HG03521 (cell line): ENCODE measurements at regions not wholly inside any gene's neighbourhood (a gene's known extent, or its start where the extent isn't known, plus 50 kb on each side); places are given as distances from the start of the nearest gene placed in this dataset.

Experiments used
- ATAC-seq: cut with Tn5 transposase; IDR thresholded peaks from one replicate; pipeline ENCODE4 v1.9.1; 2021; ENCODE audit warnings: mild to moderate bottlenecking, moderate library complexity; ENCODE audit not compliant: unreplicated experiment

DNA sequence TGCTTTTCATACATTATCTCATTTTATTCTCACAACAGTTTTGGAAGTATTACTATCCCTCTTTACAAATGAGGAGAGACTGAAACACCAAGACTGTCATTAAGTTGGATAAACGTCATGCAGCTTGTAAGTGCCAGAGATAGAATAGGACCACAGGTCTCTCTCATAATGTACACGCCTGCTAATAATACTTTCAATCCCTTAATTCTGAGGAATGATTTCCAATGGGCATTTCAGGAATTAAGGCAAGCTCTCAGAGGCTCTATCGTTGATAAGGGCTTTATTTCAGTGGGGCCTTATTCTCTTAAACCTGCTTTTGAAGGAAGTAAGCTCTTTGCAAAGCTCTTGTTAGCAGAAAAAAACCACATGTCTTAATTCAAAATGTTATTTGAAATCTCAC, 229.1 kb downstream of the NFKBIZ start:
- ATAC-seq = no peak

DNA sequence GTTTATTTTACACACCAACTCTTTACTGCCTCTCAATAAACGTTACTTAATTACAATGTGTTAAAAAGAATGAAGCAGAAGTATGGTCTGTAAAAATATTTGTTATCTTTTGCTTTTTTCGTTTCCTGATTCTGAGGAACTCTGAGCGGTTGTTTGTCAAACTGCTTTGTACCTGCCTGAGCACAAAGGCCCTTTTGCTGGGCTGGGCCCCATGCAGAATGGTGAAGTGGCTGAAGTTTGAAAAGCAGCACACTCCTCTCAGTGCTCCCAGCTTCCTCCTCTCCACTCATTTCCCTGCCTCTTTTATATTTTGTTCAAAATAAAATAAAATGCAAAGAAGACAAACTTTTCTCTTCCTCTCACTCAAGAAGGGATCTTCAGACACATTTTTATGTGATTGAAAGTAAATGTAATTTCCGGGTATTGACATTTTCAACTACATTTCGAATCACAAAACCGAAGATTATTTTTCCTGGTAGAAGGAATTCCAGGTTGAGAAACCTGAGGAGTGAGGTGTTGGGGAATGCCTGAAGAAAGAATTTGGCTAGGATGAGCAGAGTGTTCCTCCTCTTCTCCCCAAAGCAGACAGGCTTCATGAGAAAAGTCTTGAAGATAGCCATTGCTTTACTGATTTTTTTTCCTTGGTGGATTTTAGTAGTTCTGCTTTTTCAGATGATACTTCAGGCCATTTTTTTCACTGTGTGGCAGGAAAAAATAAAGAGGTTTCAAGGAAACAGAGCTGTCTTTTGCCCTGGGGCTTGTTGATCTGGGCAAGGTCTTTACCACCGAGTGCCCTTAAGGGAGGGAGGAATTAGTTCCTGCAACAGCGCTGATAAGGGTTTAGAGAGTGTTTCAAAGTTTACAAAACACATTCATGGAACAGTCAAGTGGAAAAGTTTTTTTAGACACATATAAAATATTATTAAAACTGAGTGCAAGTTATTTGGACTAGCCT, 229.8 kb downstream of the NFKBIZ start:
- ATAC-seq = no peak

DNA sequence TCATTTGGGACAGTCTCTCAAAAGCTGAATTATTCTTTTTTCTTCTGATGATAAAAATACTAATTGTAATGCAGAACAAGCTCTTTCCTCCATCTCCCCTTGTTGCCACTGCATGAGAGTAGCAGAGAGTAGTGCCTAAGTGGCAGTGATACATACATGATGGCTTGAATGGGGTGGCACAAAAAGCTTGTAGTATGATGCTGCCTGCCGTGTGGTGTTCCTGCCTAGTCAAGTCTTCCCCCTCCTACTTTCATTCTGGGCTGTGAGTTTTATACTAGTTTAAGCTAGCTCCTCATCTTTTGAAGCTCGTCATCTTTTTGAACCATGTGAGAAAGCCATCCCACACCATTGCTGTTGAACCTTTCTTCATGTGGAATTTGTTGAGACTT, 230.5 kb downstream of the NFKBIZ start:
- no peak for ATAC-seq

DNA sequence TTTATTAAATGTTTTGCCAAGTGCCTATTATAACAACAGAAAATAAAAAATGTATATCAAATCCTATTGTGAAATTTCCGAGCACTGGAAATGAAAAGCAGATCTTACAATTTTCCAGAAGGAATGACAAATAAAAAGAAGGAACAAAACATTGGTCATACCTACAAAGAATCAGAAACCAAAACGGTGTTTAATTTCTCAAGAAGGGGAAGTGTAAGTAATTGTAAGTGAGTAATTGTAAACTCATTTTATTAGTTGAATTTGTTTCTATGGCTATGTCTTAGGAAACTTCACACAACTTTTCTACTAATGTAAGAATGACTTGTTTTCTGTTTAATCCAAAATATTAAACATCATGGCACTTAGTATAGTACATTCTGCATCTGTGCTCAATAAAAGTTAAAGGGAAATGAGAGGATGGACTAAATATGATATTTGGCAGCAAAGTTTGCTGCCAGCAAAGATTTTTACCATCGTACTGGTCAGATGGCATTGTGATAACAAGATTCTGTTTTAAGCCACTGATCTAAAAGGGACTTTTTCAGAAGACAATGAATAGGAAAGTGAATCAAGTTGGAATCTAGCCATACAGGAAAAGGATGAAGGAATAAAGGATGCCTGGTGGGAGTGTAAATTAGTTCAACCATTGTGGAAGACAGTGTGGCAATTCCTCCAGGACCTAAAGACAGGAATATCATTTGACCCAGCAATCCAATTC, 232.4 kb downstream of the NFKBIZ start:
- no peak for ATAC-seq

GRCh38 chr3:102083473-102083872, 234.2 kb downstream of the NFKBIZ start:
- ATAC-seq = no peak

DNA sequence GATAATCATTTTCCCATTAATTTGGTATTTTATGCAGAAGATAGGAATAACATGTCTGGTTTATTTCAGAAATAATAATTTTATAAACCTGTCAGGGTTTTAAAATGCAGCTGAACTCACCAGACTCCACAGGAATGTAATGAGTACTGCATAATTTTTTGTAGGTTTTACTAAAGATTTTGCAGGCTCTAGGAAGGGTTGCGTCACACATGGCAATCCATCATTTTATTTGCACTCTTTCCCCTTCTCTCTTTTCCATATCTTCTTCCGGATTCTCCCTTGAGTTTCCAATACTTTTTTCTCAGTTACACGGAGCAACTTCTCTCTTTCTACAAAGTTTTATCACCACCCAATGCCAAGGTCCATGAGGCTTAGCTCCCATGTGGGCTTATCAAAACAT, 234.7 kb downstream of the NFKBIZ start:
- no peak for ATAC-seq

- ATAC-seq = no peak
These were observed 235.4 kb downstream of the NFKBIZ start for GRCh38 chr3:102084704-102085103.

- ATAC-seq = no peak
These were observed 236.3 kb downstream of the NFKBIZ start for GRCh38 chr3:102085431-102086176.

- no peak for ATAC-seq
These were observed 237.9 kb downstream of the NFKBIZ start for GRCh38 chr3:102087236-102087635.

GRCh38 chr3:102089239-102089638, 239.9 kb downstream of the NFKBIZ start:
- no peak for ATAC-seq

DNA sequence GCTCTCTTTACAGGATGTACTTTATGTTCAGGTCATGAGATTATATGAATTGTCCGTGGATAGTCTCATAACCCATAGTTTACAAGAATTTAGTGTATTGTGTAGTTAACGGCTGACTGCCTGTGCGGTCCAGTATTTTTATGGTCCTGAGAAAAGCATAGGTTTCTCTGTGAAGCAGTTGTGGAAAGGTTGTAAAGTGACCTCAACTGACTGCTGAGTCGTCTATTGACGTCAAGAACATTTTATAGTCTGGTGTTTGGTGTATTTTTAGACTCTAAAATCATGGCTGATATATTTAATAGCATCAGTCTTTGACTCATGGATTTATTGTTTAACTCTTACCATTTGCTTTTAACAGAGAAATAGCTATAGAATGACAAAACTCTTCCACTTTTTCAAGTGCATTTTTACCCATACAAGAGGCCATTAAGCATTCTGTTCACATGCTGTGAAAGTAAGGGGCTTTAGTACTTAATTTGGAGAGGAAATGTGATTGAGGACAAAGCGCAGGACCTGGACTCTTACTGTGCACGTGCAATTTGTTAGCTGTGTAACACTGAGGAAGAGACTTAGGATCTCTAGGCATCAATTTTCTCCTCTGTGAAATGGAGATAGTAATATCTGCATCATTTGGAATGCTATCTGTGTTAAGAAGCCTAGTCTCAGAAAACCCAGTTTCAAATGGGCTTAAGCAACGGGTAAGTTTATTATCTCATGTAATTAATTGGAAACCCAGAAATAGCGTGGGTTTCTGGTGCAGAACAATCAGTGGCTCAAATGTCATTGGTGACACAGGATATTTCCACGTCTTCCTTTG, 240.8 kb downstream of the NFKBIZ start:
- no peak for ATAC-seq

DNA sequence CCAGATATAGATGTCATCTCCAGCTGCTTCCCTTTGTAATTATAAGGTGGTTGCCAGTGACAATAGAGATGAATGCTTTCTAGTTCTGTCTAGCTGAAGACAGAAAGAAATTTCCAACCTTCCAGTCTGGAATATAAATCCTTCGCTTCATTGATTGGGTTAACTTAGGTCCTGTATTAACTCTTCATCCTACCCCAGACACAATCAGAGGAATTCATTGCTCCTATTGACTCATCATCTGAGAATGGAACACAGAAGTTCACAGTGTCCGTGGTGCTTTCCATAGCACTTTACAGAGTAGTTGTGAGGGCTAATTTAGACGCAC, 241.4 kb downstream of the NFKBIZ start:
- ATAC-seq = no peak

DNA sequence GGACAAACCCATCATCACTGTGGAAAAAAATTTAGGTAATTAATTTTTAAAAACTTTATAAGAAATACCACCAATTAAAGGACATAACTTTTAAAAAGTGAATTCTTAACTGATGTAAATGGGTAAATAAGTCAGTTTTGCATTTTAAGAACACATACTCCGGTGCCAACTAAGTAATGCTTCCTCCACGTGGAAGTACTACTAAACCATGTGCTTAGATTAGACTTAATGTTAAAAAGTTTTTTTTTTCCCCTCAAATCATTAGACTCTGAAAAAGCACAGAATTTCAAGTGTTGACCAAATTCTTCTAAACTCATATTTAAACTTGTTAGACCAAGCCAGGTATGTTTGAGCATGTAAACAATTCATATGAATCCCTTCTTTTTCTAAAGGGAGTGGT, 242.0 kb downstream of the NFKBIZ start:
- no peak for ATAC-seq

GRCh38 chr3:102092617-102093466, 243.5 kb downstream of the NFKBIZ start:
- no peak for ATAC-seq

GRCh38 chr3:102094506-102094905, 245.2 kb downstream of the NFKBIZ start:
- ATAC-seq = no peak

DNA sequence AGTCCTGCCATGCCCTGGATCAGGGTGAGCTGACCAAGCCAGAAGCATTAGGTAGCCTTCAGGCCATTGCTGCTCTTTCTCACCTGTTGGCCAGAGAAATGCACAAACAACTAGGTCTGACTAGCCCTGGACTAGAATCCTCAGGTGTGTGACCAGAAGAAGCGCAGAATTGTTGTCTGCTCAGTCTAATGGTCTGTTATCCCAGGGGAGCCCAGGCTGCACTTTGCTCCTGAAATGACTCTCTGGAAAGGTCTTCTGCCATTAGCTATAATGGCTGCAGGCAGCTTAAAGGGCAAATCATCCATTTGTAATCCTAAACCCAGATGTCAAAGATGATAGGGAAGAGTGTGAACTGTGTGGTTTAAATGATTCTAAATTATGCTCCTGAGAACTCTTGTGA, 246.1 kb downstream of the NFKBIZ start:
- no peak for ATAC-seq

DNA sequence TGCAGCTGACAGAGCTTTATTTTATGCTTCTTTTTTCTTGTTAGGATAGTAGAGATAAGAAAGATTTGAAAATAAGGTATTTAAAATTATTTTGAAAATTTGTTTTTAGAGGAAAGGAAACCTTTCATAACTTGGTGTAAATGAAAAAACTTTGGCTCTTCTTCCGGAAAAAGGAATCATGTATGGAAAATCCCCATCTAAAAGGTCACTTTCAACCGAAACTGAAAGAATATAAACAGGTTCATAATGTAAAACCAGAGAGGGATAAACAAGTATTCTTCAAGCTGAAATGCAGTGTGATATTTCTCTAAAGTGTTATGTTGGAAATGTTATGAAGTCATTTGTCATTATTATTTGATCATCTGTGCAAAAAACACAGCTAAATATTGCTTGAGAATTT, 246.8 kb downstream of the NFKBIZ start:
- ATAC-seq = no peak

DNA sequence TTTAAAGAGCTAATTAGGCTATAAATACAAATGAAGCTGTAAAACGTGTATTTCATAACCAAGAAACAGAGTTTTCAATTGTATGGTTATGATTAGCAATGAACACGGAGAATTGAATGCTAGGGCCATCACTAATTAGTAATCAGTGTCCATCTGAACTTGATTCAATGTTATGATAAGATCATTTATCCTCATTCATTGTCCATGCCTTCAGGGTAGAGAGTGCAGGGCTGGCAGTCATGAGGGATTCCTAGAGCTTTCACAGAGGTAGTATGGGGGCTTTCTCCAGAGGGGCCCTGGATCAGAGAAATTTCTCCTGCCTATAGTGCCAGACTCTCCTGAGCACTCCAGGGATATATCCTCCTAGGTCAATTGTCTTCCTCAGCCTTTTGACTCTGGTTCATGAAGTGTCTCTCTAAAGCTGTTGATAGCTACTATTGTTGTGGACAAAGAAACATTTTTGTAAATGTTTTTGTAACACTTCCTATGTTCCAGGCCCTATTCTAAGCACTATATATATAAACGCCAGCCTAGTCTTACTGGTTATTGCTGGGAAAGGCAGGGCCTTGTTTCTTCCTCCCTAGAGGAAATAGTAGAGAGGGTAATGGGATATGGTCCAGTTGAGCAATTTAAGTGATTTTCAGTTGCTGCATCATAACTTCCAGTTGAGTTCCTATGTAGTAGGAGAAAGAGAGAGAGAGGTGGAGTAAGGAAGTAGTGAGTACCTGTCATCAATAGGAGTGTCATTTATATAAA, 249.0 kb downstream of the NFKBIZ start:
- no peak for ATAC-seq

GRCh38 chr3:102099913-102100312, 250.6 kb downstream of the NFKBIZ start:
- ATAC-seq = no peak
